Motor neuron (in vitro differentiated cells): ENCODE measurements at regions not wholly inside any gene's neighbourhood (a gene's known extent, or its start where the extent isn't known, plus 50 kb on each side); places are given as distances from the start of the nearest gene placed in this dataset.

Source experiments
- ATAC-seq, 8 experiments: fragments of 200-7000 bp; cut with Tn5 transposase; replicated peaks in 6 of 8; 2 replicates each; pipeline ENCODE4 v1.8.0; 2021; ENCODE audit warnings: mild to moderate bottlenecking in 8 of 8, moderate library complexity in 8 of 8
- H3K27ac ChIP-seq, 2 donors: fragments of 250-450 bp; sonication (Bioruptor Pico); 2 replicates each; pipeline ENCODE4 v1.9.0; 2021; ENCODE audit warnings: antibody characterized with exemption in 2 of 2, mild to moderate bottlenecking in 2 of 2, moderate library complexity in 1 of 2
- H3K4me1 ChIP-seq, 2 donors: fragments of 250-450 bp; sonication (Bioruptor Pico); replicated peaks in 1 of 2; 2 replicates each; pipeline ENCODE4 v1.6.1; 2021; ENCODE audit warnings: antibody characterized with exemption in 2 of 2, mild to moderate bottlenecking in 2 of 2, moderate library complexity in 1 of 2
- H3K4me3 ChIP-seq, 5 donors: fragments of 250-450 bp; sonication (Bioruptor Pico); 2 replicates each; pipeline ENCODE4 v1.9.0; 2021; ENCODE audit warnings: antibody characterized with exemption in 5 of 5, mild to moderate bottlenecking in 5 of 5, moderate library complexity in 4 of 5
- WGBS, 10 experiments: fragments of 450-650 bp; shearing (Covaris generic); methylation state at CpG; one replicate each; pipeline ENCODE4 v1.0.0; 2022; 5-methylcytosine and 5-hydroxymethylcytosine counted together
- in situ Hi-C, 9 experiments: fragments of 400-800 bp; cut with MboI; loops; one replicate each; pipeline ENCODE4 v1.15.0; 2021; ENCODE audit warnings: low sequenced_read_pairs in 9 of 9, low pct_unique_long_range_greater_than_20kb in 2 of 9; ENCODE audit not compliant: unreplicated experiment in 9 of 9

DNA sequence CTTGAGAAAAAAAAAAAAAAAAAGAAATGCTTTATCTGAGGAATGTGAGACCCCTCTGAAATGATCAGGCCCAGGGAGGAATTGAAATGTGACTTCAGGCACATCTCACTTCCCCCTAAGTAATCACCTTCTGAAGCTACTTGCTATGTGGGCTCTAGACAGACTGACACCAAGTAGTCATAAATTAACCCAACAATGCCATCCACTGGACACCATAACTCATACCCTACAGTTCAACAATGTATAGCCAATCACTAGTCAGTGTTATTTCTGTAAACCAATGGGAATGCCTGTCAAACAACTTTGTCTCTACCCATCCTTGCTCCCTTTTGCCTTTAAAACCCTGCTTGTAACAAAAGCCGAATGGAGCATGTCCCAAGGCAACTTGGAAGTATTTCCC lies 182.7 kb upstream of the TMPO start:
- Histone ChIP-seq H3K4me1 (no peaks in the 10 kb centered on the region), H3K4me3 (no peak overlapping the region), H3K27ac (no peak overlapping the region)
- in situ Hi-C loops, result no loop called here
- WGBS, 10 experiments, result 0 to 100% (median 71%) methylated on average over 1 of the region's 1 CpG; no CpG with 5 or more reads in 3 of the 10 experiments
- no peak for ATAC-seq

DNA sequence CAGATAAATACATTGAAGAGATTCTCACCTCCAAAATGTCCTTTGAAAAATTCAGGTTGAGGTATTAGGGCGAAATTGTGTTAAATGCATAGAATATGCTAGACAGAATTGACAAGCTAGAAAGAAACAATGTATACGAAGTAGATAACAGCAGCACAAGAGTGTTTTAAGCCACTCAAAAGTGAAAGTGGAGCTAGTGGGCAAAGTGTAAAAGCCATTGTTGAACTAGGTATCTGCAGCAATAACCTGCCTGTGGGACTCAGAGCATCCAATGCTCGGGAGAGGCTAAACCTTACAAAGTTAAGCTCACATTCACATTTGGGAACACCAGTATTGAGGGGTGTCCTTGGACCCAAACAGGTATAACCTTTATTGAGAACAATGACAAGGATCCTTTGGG lies 180.6 kb upstream of the TMPO start:
- no peaks in the 10 kb centered on the region for H3K4me1 ChIP-seq
- ATAC-seq, result no peak
- 19 to 100% (median 76%) methylated on average over 1 to 3 of the region's 3 CpGs for WGBS, 10 experiments
- in situ Hi-C loops, result no loop called here
- H3K4me3 ChIP-seq, result no peak overlapping the region
- no peak overlapping the region for H3K27ac ChIP-seq

DNA sequence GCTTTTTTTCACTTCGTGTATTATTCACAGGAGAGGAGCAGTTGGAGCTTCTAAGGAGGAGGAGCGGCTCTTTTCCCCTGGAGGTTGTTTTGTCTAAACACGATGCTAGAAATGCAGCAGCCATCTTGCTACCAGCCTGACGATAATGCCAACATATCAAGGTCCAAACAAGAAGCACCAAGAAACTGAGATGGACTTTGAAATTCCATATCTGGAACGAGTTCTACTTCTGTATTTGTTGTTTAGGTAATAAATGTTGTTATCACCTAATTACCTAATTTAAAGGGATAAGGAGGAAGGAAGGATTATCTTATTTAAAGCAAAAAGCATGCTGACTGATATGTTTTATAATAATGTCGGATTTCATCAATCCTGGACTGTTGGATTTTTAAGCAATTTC lies 174.4 kb upstream of the TMPO start:
- Histone ChIP-seq H3K27ac (no peak overlapping the region), H3K4me3 (no peak overlapping the region), H3K4me1 (peaks cover 0 to 4% of the 10 kb centered on the region in 2 donors)
- no peak for ATAC-seq
- 23 to 92% (median 83%) methylated on average over 3 to 6 of the region's 6 CpGs for WGBS, 10 experiments
- in situ Hi-C loops, result no loop called here

DNA sequence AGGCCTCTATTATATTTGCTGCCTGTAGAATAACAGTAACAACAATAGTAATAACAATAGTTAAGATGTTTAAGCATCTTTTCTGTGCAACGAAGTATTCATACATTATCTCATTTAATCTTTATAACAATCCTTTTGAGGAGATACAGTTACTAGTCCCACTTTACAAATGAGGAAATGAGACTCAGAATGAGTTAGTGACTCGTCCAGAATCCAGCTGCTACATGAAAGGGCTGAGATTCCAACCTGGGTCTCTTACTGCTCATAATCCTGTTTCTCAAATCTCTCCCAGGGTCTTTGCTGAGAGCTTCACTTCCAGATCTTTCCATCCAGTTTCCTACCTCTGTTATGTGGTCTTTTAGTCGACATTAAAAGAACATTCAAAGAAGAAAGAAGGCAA lies 173.7 kb upstream of the TMPO start:
- WGBS, 10 experiments, result 9 to 84% (median 72%) methylated on average over 2 to 3 of the region's 3 CpGs; no CpG with 5 or more reads in 1 of the 10 experiments
- Histone ChIP-seq H3K27ac (no peak overlapping the region), H3K4me3 (no peak overlapping the region), H3K4me1 (peaks cover 0 to 4% of the 10 kb centered on the region in 2 donors)
- in situ Hi-C loops, result no loop called here
- ATAC-seq, result no peak

DNA sequence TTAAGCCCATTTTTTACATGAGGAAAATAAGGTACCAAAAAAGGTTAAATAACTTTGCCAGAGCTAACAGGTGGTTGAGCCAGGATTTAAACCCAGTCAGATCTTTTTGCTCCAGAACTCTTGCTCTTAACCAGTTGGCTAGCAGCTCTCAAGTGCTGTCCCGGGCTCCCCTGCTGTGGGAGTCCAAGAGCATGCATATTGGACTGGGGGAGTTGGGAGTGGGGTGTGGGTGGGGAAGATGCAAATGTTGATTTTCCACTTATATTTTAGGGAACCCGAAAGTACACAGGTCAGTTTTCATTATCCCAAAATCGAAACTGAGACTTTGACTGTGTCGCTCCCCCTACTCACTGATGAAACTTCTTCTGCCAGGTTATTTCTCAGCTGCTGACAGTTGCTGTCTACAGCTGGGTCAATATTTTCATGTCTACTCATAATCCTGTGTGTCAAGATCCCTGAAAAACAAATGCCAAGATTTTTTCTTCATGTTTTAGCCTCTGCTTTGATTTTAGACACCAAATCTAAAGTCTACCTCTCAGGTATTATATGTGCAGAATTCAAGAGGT lies 172.3 kb upstream of the TMPO start:
- Histone ChIP-seq H3K4me3 (no peak overlapping the region), H3K27ac (no peak overlapping the region), H3K4me1 (peaks cover 0 to 4% of the 10 kb centered on the region in 2 donors)
- ATAC-seq, result no peak
- in situ Hi-C loops, result no loop called here
- WGBS, 10 experiments, result 20 to 96% (median 83%) methylated on average over 1 to 4 of the region's 4 CpGs; no CpG with 5 or more reads in 3 of the 10 experiments

DNA sequence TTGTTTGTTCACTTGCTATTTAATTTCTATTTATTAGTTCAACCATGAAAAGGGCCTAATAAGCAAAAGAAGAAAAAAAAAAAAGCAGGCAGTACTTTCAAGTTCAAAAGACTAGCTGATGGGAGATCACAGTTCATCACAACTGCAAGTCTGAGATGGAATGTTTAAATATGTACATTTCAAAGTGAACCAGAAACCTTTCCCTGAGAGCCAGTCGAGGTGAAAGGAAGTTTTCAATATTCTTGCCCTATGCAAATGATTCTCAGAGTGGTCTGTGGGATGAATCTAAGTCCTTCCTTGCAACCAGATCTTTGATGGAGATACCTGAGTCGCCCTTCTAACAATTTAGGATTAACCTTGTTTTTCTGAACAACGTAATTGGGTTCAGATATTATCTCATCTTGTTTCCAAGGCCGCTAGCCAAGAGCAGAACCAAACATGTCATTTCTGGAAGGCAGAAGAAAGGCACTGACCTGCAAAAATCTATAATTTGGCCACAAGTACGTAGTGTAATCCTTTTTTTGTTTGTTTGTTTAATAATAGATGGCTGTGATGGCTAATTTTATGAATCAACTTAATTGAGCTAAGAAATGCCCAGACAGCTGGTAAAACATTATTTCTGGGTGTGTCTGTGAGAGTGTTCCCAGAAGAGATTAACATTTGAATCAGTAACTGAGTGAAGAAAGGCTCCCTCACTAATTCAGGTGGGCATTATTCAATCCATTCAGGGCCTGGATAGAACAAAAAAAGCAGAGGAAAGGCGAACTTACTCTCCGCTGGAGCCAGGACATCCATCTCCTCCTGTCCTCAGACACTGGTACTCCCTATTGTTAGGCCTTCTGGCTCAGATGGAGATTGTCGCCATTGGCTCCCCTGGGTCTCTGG lies 171.1 kb upstream of the TMPO start:
- in situ Hi-C loops, result no loop called here
- H3K27ac ChIP-seq, result no peak overlapping the region
- H3K4me1 ChIP-seq, result peaks cover 0 to 4% of the 10 kb centered on the region in 2 donors
- ATAC-seq, result peak in 7 of 8 experiments; percentile 43 to 88 (median 73)
- no peak overlapping the region for H3K4me3 ChIP-seq
- 10 to 80% (median 40%) methylated on average over 2 to 8 of the region's 8 CpGs for WGBS, 10 experiments

DNA sequence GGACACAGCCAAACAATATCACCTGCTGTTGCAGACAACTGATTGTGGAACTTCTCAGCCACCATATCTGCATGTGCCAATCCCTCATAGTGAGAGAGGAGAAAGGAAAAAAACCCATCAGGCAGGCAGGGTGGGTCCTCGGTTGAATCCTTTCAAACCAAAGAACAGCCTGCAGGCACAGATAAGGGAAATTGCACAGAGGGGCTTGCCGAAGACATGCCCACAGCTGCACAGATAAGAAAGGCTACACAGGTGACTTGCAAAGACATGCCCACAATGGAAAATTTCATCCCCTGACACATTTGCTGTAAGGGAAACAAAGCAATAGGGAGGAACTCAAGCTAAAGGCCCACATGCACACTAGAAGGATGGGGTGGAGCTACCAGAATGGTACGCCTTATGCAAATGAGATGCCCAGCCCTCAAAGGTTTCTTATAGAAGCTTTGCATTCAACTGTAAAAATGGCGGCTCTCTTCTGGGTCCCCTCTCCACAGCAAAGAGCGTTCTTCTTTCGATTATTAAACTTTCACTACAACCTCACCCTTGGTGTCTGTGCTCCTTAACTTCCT lies 170.0 kb upstream of the TMPO start:
- Histone ChIP-seq H3K4me3 (no peak overlapping the region), H3K27ac (no peak overlapping the region), H3K4me1 (peaks cover 0 to 4% of the 10 kb centered on the region in 2 donors)
- WGBS, 10 experiments, result 17 to 100% (median 90%) methylated on average over 1 to 5 of the region's 6 CpGs; no CpG with 5 or more reads in 2 of the 10 experiments
- ATAC-seq, result peak in 1 of 8 experiments; percentile 31
- in situ Hi-C loops, result no loop called here

DNA sequence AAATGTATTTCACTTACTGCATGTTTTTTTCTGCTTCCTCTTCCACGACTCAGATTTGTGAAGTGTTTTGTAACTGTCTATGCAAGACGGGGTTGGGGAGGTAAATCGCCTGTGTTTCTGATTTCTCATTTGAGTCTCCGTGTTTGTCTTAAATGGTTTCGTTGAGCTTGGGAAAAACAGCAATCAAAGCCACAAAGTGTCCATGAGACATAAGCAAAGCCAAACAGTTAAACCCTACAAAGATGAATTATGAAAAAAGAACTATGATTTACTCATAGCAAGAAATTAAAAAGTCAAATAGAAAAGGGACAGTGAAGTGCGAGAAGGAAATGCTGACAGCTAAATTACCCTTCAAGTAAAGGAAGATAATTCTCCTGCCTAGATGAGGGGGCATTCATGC lies 164.3 kb upstream of the TMPO start:
- Histone ChIP-seq H3K4me1 (peaks cover 3 to 8% of the 10 kb centered on the region in 2 donors), H3K27ac (no peak overlapping the region), H3K4me3 (no peak overlapping the region)
- ATAC-seq, result no peak
- WGBS, 10 experiments, result 58 to 100% (median 83%) methylated on average over 1 to 6 of the region's 6 CpGs
- in situ Hi-C loops, result loop anchor here in 1 of 9 experiments (25.0 kb wide), 1 partner anchor 189 kb away; no protein-coding TSS in a partner anchor

DNA sequence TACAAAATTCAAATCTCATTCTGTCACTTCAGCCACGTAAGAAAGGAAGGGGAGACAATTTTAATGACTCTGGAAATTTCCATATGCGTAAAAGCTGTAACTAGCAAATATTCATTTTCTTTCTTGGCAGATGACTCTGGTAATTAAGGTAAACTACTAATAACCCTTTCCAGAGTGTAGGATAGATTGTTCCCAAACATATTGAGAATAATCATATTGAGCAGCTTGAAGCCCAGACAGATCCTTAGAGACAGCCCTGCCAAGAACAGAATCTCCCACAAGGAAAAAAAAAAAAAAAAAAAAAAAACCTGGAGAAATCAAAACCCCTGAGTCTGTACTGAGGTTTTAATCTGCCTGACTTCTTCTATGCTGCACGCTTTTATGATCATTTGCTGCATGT lies 163.6 kb upstream of the TMPO start:
- WGBS, 10 experiments, result 13 to 100% (median 64%) methylated on average over 1 to 3 of the region's 3 CpGs; no CpG with 5 or more reads in 1 of the 10 experiments
- no peak overlapping the region for H3K27ac ChIP-seq
- in situ Hi-C loops, result loop anchor here in 1 of 9 experiments (25.0 kb wide), 1 partner anchor 189 kb away; no protein-coding TSS in a partner anchor
- peaks cover 3 to 8% of the 10 kb centered on the region in 2 donors for H3K4me1 ChIP-seq
- peak in 1 of 8 experiments; percentile 61 for ATAC-seq
- H3K4me3 ChIP-seq, result no peak overlapping the region

DNA sequence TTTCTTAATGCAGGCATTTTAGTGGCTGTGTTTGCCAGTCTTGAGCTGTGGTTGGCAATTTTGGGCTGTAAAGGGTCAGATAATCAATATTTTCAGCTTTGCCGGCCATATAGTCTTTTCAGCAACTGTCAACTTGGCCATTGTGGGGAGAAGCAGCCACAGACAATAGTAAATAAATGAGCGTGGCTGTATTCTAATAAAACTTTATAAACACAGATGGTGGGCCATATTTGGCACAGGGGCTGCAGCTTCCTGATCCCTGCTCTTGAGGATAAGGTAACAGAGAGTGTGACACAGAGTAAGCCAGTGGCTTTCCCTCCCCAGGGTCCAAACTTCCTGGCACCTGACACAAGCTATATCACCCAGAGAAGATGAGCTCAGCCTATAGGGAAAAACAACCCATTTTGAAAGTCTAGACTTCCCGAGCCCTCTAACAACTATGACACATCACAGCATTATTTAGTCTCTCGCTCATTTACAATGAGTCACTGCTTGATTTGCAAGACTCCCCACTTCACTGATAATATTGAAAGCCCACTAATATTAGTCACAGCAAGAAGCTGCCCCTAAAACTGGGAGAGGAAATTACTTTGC lies 163.1 kb upstream of the TMPO start:
- Histone ChIP-seq H3K4me3 (no peak overlapping the region), H3K4me1 (peaks cover 3 to 8% of the 10 kb centered on the region in 2 donors), H3K27ac (no peak overlapping the region)
- peak; percentile 61 to 98 (median 95) for ATAC-seq
- 19 to 67% (median 50%) methylated on average over 2 to 4 of the region's 4 CpGs; no CpG with 5 or more reads in 1 of the 10 experiments for WGBS, 10 experiments
- in situ Hi-C loops, result loop anchor here in 1 of 9 experiments (25.0 kb wide), 1 partner anchor 190 kb away; no protein-coding TSS in a partner anchor

DNA sequence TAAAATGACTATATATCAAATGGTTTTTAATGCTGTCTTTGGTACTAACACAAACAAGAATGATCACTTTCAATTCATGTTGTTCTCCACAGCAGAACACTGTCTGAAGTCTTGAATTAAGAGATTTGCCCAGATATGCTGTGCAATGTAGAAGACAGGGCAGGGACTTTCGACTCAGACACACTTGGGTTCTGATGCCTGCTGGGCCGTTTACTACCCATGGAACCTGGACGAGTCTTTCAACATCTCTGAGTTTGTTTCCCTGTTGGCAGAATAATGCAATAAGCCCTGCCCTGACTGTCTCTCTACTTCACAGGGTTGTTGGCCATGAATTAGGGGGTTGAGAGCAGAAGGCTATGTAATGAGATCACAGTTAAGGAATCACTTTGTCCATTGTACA lies 162.6 kb upstream of the TMPO start:
- no peak overlapping the region for H3K27ac ChIP-seq
- 0 to 92% (median 83%) methylated on average over 1 to 3 of the region's 3 CpGs; no CpG with 5 or more reads in 5 of the 10 experiments for WGBS, 10 experiments
- ATAC-seq, result peak in 7 of 8 experiments; percentile 32 to 57 (median 53)
- in situ Hi-C loops, result loop anchor here in 1 of 9 experiments (25.0 kb wide), 1 partner anchor 191 kb away; no protein-coding TSS in a partner anchor
- H3K4me3 ChIP-seq, result no peak overlapping the region
- peaks cover 3 to 8% of the 10 kb centered on the region in 2 donors for H3K4me1 ChIP-seq

DNA sequence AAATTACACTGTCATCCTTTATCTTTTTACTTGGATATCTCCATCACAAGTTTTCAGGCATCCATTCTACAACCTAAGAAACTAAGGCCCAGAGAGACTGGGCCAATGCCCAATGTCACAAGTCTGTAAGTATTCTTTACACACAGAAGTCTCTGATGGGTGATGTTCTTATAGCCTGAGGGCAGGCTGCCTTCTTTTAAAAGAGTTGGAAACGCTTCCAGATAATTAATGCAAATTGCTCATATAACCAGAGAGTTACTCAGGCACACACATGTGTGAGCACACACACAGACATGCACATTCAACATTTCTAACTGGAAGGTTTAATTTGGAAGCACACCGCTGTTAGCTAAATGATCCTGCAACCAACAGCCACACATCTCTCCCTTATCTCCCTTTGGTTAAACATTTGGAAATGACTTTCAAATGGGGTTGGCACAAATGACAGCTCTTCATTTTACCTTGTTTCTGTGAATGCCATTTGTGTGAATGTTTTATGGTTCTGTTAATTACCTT lies 160.8 kb upstream of the TMPO start:
- H3K27ac ChIP-seq, result no peak overlapping the region
- no peak overlapping the region for H3K4me3 ChIP-seq
- in situ Hi-C loops, result loop anchor here in 1 of 9 experiments (25.0 kb wide), 1 partner anchor 192 kb away; no protein-coding TSS in a partner anchor
- peak in 2 of 8 experiments; percentile 6 to 36 for ATAC-seq
- 20 to 93% (median 75%) methylated on average over 1 to 2 of the region's 2 CpGs; no CpG with 5 or more reads in 3 of the 10 experiments for WGBS, 10 experiments
- peaks cover 3 to 11% of the 10 kb centered on the region in 2 donors for H3K4me1 ChIP-seq
